ENCODE measurements at regions not wholly inside any gene's neighbourhood (a gene's known extent, or its start where the extent isn't known, plus 50 kb on each side); places are given as distances from the start of the nearest gene placed in this dataset.
A peak's percentile ranks its signal among the peaks of the same experiment; 100 is the strongest.

- DNase-seq: no peak
Observed at GRCh38 chr11:121741761-121742361, 289.1 kb upstream of the SORL1-AS1 start.

GRCh38 chr11:121741351-121741760 is 288.6 kb upstream of the SORL1-AS1 start:
- ATAC-seq: no peak
- Mint-ChIP-seq H3K4me1 (no peaks in the 10 kb centered on the region), H3K9me3 (peaks cover 8% of the 10 kb centered on the region), H3K27ac (no peak overlapping the region), H3K27me3 (peaks cover 12% of the 10 kb centered on the region), H3K4me3 (no peak overlapping the region), H3K36me3 (ENCODE audit: low read depth) (peaks cover 6% of the 10 kb centered on the region)
- DNase-seq: no peak

More at GRCh38 chr11:121741761-121742361, 289.1 kb upstream of the SORL1-AS1 start:
- peaks cover 8% of the 10 kb centered on the region for H3K9me3 Mint-ChIP-seq
- H3K4me1 Mint-ChIP-seq: no peaks in the 10 kb centered on the region
- H3K27me3 Mint-ChIP-seq: peaks cover 11% of the 10 kb centered on the region
- H3K27ac Mint-ChIP-seq: no peak overlapping the region
- peaks cover 6% of the 10 kb centered on the region for H3K36me3 Mint-ChIP-seq (ENCODE audit: low read depth)
- no peak overlapping the region for H3K4me3 Mint-ChIP-seq
- no peak for ATAC-seq

DNA sequence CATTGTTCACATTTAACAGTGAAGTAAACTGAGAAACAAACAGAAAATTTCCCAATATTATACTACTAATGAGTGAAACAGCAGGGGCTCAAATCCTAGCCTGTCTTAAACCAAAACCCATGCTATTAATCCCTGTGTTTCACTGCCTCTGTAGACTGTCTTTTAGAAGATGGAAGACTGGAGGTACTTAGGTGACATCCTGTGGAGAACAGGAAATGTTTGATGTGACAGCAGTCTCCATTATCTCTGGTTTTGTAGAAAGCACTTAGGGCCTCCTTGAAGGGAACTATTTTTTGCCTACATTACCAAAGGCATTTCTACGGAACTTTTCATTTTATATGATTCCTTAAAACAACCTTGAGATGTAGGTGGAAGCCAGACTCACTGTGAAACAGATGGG is 288.1 kb upstream of the SORL1-AS1 start:
- Mint-ChIP-seq H3K27ac (no peak overlapping the region), H3K36me3 (ENCODE audit: low read depth) (peaks cover 6% of the 10 kb centered on the region), H3K27me3 (peaks cover 16% of the 10 kb centered on the region), H3K4me3 (no peak overlapping the region), H3K4me1 (no peaks in the 10 kb centered on the region), H3K9me3 (peaks cover 9% of the 10 kb centered on the region)
- no peak for ATAC-seq
- no peak for DNase-seq

- no peaks in the 10 kb centered on the region for H3K4me1 Mint-ChIP-seq
- ATAC-seq: no peak
- DNase-seq: no peak
- peaks cover 10% of the 10 kb centered on the region for H3K9me3 Mint-ChIP-seq
- no peak overlapping the region for H3K4me3 Mint-ChIP-seq
- peaks cover 22% of the 10 kb centered on the region for H3K27me3 Mint-ChIP-seq
- H3K27ac Mint-ChIP-seq: no peak overlapping the region
- peaks cover 2% of the 10 kb centered on the region for H3K36me3 Mint-ChIP-seq (ENCODE audit: low read depth)
Observed at GRCh38 chr11:121733858-121734257, 281.1 kb upstream of the SORL1-AS1 start.

GRCh38 chr11:121727942-121728341 is 275.2 kb upstream of the SORL1-AS1 start:
- Mint-ChIP-seq H3K36me3 (ENCODE audit: low read depth) (no peaks in the 10 kb centered on the region), H3K4me1 (no peaks in the 10 kb centered on the region), H3K4me3 (no peak overlapping the region), H3K27me3 (peaks cover 12% of the 10 kb centered on the region), H3K9me3 (no peaks in the 10 kb centered on the region), H3K27ac (no peak overlapping the region)
- no peak for ATAC-seq
- no peak for DNase-seq

- DNase-seq: no peak
- Mint-ChIP-seq H3K36me3 (ENCODE audit: low read depth) (no peaks in the 10 kb centered on the region), H3K9me3 (peaks cover 4% of the 10 kb centered on the region), H3K27me3 (peaks cover 24% of the 10 kb centered on the region), H3K27ac (no peak overlapping the region), H3K4me3 (no peak overlapping the region), H3K4me1 (peaks cover 2% of the 10 kb centered on the region)
- ATAC-seq: no peak
Observed at GRCh38 chr11:121723246-121723741, 270.5 kb upstream of the SORL1-AS1 start.

GRCh38 chr11:121722431-121723245 is 269.9 kb upstream of the SORL1-AS1 start:
- no peak overlapping the region for H3K4me3 Mint-ChIP-seq
- no peak overlapping the region for H3K27ac Mint-ChIP-seq
- DNase-seq: peak; percentile 3
- peak; percentile 59 for ATAC-seq
- H3K9me3 Mint-ChIP-seq: peaks cover 4% of the 10 kb centered on the region
- no peaks in the 10 kb centered on the region for H3K36me3 Mint-ChIP-seq (ENCODE audit: low read depth)
- H3K4me1 Mint-ChIP-seq: peaks cover 2% of the 10 kb centered on the region
- H3K27me3 Mint-ChIP-seq: peaks cover 24% of the 10 kb centered on the region

GRCh38 chr11:121721961-121722360 is 269.2 kb upstream of the SORL1-AS1 start:
- H3K27ac Mint-ChIP-seq: no peak overlapping the region
- no peak overlapping the region for H3K4me3 Mint-ChIP-seq
- no peaks in the 10 kb centered on the region for H3K36me3 Mint-ChIP-seq (ENCODE audit: low read depth)
- H3K4me1 Mint-ChIP-seq: peaks cover 2% of the 10 kb centered on the region
- peaks cover 4% of the 10 kb centered on the region for H3K9me3 Mint-ChIP-seq
- ATAC-seq (no peak), DNase-seq (no peak)
- peaks cover 24% of the 10 kb centered on the region for H3K27me3 Mint-ChIP-seq

GRCh38 chr11:121721448-121721847 is 268.7 kb upstream of the SORL1-AS1 start:
- no peak for DNase-seq

DNA sequence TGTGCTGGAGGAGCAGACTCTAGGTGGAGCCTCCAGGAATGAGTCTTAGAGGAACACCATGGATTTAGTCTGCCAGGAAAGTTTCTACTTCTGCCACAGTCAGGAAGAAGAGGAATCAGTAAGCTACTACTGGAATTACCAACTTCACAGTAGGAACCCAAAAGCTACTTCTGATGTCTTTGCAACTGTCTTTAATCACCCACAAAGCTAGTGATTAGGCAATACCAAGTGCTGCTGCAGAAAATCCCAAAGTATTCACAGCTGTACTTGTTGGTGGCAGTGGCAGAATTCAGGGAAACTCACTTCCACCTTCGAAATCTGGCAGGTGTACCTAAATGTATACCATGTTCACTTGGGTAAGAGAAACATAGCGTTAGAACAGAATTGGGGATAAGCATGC is 264.5 kb upstream of the SORL1-AS1 start:
- Mint-ChIP-seq H3K4me1 (no peaks in the 10 kb centered on the region), H3K9me3 (peaks cover 4% of the 10 kb centered on the region), H3K27ac (no peak overlapping the region), H3K4me3 (no peak overlapping the region), H3K27me3 (peaks cover 13% of the 10 kb centered on the region), H3K36me3 (ENCODE audit: low read depth) (no peaks in the 10 kb centered on the region)
- ATAC-seq (no peak), DNase-seq (no peak)

More at GRCh38 chr11:121721448-121721847, 268.7 kb upstream of the SORL1-AS1 start:
- no peak overlapping the region for H3K4me3 Mint-ChIP-seq
- H3K4me1 Mint-ChIP-seq: peaks cover 2% of the 10 kb centered on the region
- no peak for ATAC-seq
- H3K36me3 Mint-ChIP-seq (ENCODE audit: low read depth): no peaks in the 10 kb centered on the region
- H3K27me3 Mint-ChIP-seq: peaks cover 24% of the 10 kb centered on the region
- H3K27ac Mint-ChIP-seq: no peak overlapping the region
- peaks cover 4% of the 10 kb centered on the region for H3K9me3 Mint-ChIP-seq

DNA sequence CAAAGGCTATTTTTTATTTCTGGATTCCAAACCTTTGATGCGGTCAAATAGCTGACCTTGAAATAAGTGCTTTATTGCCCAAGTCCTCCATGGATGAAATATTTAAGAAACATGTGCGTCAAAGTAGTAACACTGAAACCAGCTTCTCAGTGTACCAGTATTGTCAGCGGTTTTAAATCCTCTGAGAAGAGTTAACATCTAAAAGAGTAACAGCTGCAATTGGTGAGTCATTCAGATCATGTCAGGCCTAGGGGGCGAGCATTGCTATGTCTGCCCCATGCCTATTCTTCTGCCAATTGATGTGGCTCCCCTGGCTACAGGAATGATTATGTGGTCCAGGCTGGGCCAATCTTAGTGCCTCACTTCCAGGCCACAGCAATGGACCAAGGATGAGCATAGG is 263.3 kb upstream of the SORL1-AS1 start:
- no peaks in the 10 kb centered on the region for H3K4me1 Mint-ChIP-seq
- no peak for DNase-seq
- H3K27ac Mint-ChIP-seq: no peak overlapping the region
- ATAC-seq: no peak
- no peaks in the 10 kb centered on the region for H3K36me3 Mint-ChIP-seq (ENCODE audit: low read depth)
- H3K27me3 Mint-ChIP-seq: peaks cover 8% of the 10 kb centered on the region
- no peak overlapping the region for H3K4me3 Mint-ChIP-seq
- H3K9me3 Mint-ChIP-seq: peaks cover 4% of the 10 kb centered on the region

DNA sequence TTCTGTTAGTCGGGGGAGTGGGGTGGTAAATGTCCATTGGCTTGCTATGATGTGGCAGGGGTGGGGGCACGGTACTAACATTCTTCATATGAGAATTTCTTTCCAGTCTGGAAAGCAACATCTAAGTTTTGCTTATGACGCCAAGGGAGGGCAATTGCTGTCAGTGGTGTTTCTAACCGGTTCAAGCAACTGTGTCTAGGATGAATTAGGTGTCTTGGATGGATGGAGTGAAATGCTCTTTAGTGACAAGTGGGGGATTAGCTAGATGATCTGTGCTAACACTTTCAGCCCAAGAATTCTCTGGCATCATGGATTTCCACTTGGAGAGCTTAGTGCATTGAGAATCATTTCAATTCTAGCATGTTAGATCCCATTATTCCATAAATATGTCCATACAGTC is 262.6 kb upstream of the SORL1-AS1 start:
- Mint-ChIP-seq H3K4me1 (no peaks in the 10 kb centered on the region), H3K36me3 (ENCODE audit: low read depth) (no peaks in the 10 kb centered on the region), H3K27me3 (peaks cover 4% of the 10 kb centered on the region), H3K27ac (no peak overlapping the region), H3K4me3 (no peak overlapping the region), H3K9me3 (peaks cover under 1% of the 10 kb centered on the region)
- no peak for ATAC-seq
- no peak for DNase-seq

GRCh38 chr11:121714351-121714750 is 261.6 kb upstream of the SORL1-AS1 start:
- no peaks in the 10 kb centered on the region for H3K4me1 Mint-ChIP-seq
- H3K27me3 Mint-ChIP-seq: no peaks in the 10 kb centered on the region
- H3K36me3 Mint-ChIP-seq (ENCODE audit: low read depth): no peaks in the 10 kb centered on the region
- H3K27ac Mint-ChIP-seq: no peak overlapping the region
- H3K4me3 Mint-ChIP-seq: no peak overlapping the region
- ATAC-seq (no peak), DNase-seq (no peak)
- H3K9me3 Mint-ChIP-seq: no peaks in the 10 kb centered on the region

GRCh38 chr11:121711939-121712338 is 259.2 kb upstream of the SORL1-AS1 start:
- no peak overlapping the region for H3K27ac Mint-ChIP-seq
- H3K36me3 Mint-ChIP-seq (ENCODE audit: low read depth): no peaks in the 10 kb centered on the region
- no peak overlapping the region for H3K4me3 Mint-ChIP-seq
- no peaks in the 10 kb centered on the region for H3K4me1 Mint-ChIP-seq
- ATAC-seq (no peak), DNase-seq (no peak)
- no peaks in the 10 kb centered on the region for H3K9me3 Mint-ChIP-seq
- no peaks in the 10 kb centered on the region for H3K27me3 Mint-ChIP-seq

GRCh38 chr11:121711236-121711635 is 258.5 kb upstream of the SORL1-AS1 start:
- no peak for ATAC-seq
- H3K4me1 Mint-ChIP-seq: no peaks in the 10 kb centered on the region

More at GRCh38 chr11:121711236-121711635, 258.5 kb upstream of the SORL1-AS1 start:
- no peak for DNase-seq
- no peak overlapping the region for H3K27ac Mint-ChIP-seq
- no peaks in the 10 kb centered on the region for H3K9me3 Mint-ChIP-seq
- H3K4me3 Mint-ChIP-seq: no peak overlapping the region
- H3K36me3 Mint-ChIP-seq (ENCODE audit: low read depth): no peaks in the 10 kb centered on the region
- no peaks in the 10 kb centered on the region for H3K27me3 Mint-ChIP-seq

All from activated naive CD8-positive, alpha-beta T cell treated with anti-CD3 and anti-CD28 coated beads, Interleukin-2, amount 50 U/mL, for 24 hours (primary cell).